ENCODE measurements at regions not wholly inside any gene's neighbourhood (a gene's known extent, or its start where the extent isn't known, plus 50 kb on each side); places are given as distances from the start of the nearest gene placed in this dataset.

- TF ChIP-seq CTCF (IDR thresholded peaks at IDR 0.05; ENCODE audit: low read depth, low read length, missing input control), result no peak
- no peak for TF ChIP-seq SP1 (IDR thresholded peaks at IDR 0.05)
- no peak for TF ChIP-seq MAX (IDR thresholded peaks at IDR 0.05)
- no peak for TF ChIP-seq GABPA (IDR thresholded peaks at IDR 0.05 in 1 of 2, conservative IDR thresholded peaks at IDR 0.05 in 1 of 2)
- TF ChIP-seq ATF3 (IDR thresholded peaks at IDR 0.05), result no peak
Measured at GRCh38 chr3:106881186-106881585, 496.1 kb upstream of the CCDC54 start.

Data from liver (tissue), 3 donors.